ENCODE measurements at regions not wholly inside any gene's neighbourhood (a gene's known extent, or its start where the extent isn't known, plus 50 kb on each side); places are given as distances from the start of the nearest gene placed in this dataset.
"Not testable (repeated sequence)": the region's sequence is repeated elsewhere in the genome, so short reads cannot be mapped to it uniquely, and the experiment has no call there.

DNA sequence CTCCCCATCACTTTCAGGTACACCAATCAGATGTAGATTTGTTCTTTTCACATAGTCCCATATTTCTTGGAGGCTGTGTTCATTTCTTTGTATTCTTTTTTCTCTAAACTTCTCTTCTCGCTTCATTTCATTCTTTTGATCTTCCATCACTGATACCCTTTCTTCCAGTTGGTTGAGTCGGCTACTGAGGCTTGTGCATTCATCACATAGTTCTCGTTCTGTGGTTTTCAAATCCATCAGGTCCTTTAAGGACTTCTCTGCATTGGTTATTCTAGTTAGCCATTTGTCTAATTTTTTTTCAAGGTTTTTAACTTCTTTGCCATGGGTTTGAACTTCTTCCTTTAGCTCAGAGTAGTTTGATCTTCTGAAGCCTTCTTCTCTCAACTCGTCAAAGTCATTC lies 128.0 kb upstream of the ELOVL6 start:
- TF ChIP-seq, protein P1, sequence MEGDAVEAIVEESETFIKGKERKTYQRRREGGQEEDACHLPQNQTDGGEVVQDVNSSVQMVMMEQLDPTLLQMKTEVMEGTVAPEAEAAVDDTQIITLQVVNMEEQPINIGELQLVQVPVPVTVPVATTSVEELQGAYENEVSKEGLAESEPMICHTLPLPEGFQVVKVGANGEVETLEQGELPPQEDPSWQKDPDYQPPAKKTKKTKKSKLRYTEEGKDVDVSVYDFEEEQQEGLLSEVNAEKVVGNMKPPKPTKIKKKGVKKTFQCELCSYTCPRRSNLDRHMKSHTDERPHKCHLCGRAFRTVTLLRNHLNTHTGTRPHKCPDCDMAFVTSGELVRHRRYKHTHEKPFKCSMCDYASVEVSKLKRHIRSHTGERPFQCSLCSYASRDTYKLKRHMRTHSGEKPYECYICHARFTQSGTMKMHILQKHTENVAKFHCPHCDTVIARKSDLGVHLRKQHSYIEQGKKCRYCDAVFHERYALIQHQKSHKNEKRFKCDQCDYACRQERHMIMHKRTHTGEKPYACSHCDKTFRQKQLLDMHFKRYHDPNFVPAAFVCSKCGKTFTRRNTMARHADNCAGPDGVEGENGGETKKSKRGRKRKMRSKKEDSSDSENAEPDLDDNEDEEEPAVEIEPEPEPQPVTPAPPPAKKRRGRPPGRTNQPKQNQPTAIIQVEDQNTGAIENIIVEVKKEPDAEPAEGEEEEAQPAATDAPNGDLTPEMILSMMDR (conservative IDR thresholded peaks at IDR 0.05; ENCODE audit: low read depth in 2 of 2): not testable (repeated sequence)
- not testable (repeated sequence) for TF ChIP-seq POLR2AphosphoS5 (IDR thresholded peaks at IDR 0.05; ENCODE audit: low read depth); EZH2phosphoT487 (IDR thresholded peaks at IDR 0.05; ENCODE audit: unreplicated experiment); ZNF331 (CRISPR knock-in tag; IDR thresholded peaks at IDR 0.05; ENCODE audit: low read depth); STAT1 (IDR thresholded peaks at IDR 0.05; ENCODE audit: unreplicated experiment); ZNF114 (CRISPR knock-in tag; IDR thresholded peaks at IDR 0.05); EZH2 (IDR thresholded peaks at IDR 0.05; ENCODE audit: low read depth, unreplicated experiment); CREB1 (CRISPR knock-in tag; IDR thresholded peaks at IDR 0.05; ENCODE audit: low read depth); NANOG (IDR thresholded peaks at IDR 0.05; ENCODE audit: borderline replicate concordance)
- TF ChIP-seq, protein P2, sequence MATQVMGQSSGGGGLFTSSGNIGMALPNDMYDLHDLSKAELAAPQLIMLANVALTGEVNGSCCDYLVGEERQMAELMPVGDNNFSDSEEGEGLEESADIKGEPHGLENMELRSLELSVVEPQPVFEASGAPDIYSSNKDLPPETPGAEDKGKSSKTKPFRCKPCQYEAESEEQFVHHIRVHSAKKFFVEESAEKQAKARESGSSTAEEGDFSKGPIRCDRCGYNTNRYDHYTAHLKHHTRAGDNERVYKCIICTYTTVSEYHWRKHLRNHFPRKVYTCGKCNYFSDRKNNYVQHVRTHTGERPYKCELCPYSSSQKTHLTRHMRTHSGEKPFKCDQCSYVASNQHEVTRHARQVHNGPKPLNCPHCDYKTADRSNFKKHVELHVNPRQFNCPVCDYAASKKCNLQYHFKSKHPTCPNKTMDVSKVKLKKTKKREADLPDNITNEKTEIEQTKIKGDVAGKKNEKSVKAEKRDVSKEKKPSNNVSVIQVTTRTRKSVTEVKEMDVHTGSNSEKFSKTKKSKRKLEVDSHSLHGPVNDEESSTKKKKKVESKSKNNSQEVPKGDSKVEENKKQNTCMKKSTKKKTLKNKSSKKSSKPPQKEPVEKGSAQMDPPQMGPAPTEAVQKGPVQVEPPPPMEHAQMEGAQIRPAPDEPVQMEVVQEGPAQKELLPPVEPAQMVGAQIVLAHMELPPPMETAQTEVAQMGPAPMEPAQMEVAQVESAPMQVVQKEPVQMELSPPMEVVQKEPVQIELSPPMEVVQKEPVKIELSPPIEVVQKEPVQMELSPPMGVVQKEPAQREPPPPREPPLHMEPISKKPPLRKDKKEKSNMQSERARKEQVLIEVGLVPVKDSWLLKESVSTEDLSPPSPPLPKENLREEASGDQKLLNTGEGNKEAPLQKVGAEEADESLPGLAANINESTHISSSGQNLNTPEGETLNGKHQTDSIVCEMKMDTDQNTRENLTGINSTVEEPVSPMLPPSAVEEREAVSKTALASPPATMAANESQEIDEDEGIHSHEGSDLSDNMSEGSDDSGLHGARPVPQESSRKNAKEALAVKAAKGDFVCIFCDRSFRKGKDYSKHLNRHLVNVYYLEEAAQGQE (IDR thresholded peaks at IDR 0.05; ENCODE audit: unreplicated experiment): not testable (repeated sequence)
- TF ChIP-seq, protein P3, sequence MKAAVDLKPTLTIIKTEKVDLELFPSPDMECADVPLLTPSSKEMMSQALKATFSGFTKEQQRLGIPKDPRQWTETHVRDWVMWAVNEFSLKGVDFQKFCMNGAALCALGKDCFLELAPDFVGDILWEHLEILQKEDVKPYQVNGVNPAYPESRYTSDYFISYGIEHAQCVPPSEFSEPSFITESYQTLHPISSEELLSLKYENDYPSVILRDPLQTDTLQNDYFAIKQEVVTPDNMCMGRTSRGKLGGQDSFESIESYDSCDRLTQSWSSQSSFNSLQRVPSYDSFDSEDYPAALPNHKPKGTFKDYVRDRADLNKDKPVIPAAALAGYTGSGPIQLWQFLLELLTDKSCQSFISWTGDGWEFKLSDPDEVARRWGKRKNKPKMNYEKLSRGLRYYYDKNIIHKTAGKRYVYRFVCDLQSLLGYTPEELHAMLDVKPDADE (IDR thresholded peaks at IDR 0.05): not testable (repeated sequence)
